Endodermal cell (in vitro differentiated cells): ENCODE measurements at regions not wholly inside any gene's neighbourhood (a gene's known extent, or its start where the extent isn't known, plus 50 kb on each side); places are given as distances from the start of the nearest gene placed in this dataset.

ENCODE experiments used
- DNase-seq: peaks from one replicate; pipeline ENCODE4 v3.0.0-alpha.2; 2017
- H3K27ac ChIP-seq: 2 replicates; pipeline ENCODE4 v1.5.1; 2013; ENCODE audit warnings: mild to moderate bottlenecking, low read depth, low read length, moderate library complexity
- H3K27me3 ChIP-seq: 2 replicates; pipeline ENCODE4 v1.6.1; 2013; ENCODE audit warnings: mild to moderate bottlenecking, low read length, moderate library complexity; ENCODE audit not compliant: insufficient read depth, control insufficient read depth, poor library complexity, severe bottlenecking
- H3K36me3 ChIP-seq: 2 replicates; pipeline ENCODE4 v1.7.0; 2013; ENCODE audit warnings: mild to moderate bottlenecking, low read length, moderate library complexity; ENCODE audit not compliant: control insufficient read depth, insufficient read depth
- H3K4me1 ChIP-seq: one replicate; pipeline ENCODE4 v1.7.0; 2013; ENCODE audit warnings: low read length; ENCODE audit not compliant: control insufficient read depth, insufficient read depth
- H3K4me3 ChIP-seq: 2 replicates; pipeline ENCODE4 v1.5.1; 2013; ENCODE audit warnings: mild to moderate bottlenecking, low read length, moderate library complexity
- H3K9ac ChIP-seq: 2 replicates; pipeline ENCODE4 v1.6.1; 2013; ENCODE audit warnings: mild to moderate bottlenecking, low read length, moderate library complexity; ENCODE audit not compliant: poor library complexity, severe bottlenecking; ENCODE audit errors: extremely low read depth
- H3K9me3 ChIP-seq: 2 replicates; pipeline ENCODE4 v1.6.1; 2013; ENCODE audit warnings: mild to moderate bottlenecking, low read length, moderate library complexity; ENCODE audit not compliant: control insufficient read depth
- H3K27ac Mint-ChIP-seq: 2 replicates; pipeline ENCODE4 v1.8.0; 2020; ENCODE audit warnings: mixed read lengths
- H3K27me3 Mint-ChIP-seq: 2 replicates; pipeline ENCODE4 v1.8.0; 2021; ENCODE audit warnings: mild to moderate bottlenecking, mixed read lengths; ENCODE audit not compliant: insufficient read depth
- H3K36me3 Mint-ChIP-seq: 2 replicates; pipeline ENCODE4 v1.8.0; 2020; ENCODE audit warnings: low read depth, mixed read lengths
- H3K4me1 Mint-ChIP-seq: 2 replicates; pipeline ENCODE4 v1.8.0; 2020; ENCODE audit warnings: mixed read lengths
- H3K4me3 Mint-ChIP-seq: 2 replicates; pipeline ENCODE4 v1.8.0; 2020; ENCODE audit warnings: mild to moderate bottlenecking, moderate library complexity, mixed read lengths
- H3K9me3 Mint-ChIP-seq: 2 replicates; pipeline ENCODE4 v1.8.0; 2020; ENCODE audit warnings: mild to moderate bottlenecking, mixed read lengths
- WGBS, 2 experiments: methylation state at CpG; one replicate each; pipeline versions ENCODE4 v1.1.5 to v1.1.7; 2013; ENCODE audit warnings: missing lambda C conversion rate in 2 of 2, mixed read lengths in 1 of 2; ENCODE audit not compliant: insufficient coverage in 1 of 2, insufficient read length in 1 of 2; 5-methylcytosine and 5-hydroxymethylcytosine counted together
- TF ChIP-seq, protein P1 (sequence below): fragments of 200-600 bp; sonication (generic); conservative IDR thresholded peaks from 2 replicates; pipeline ENCODE4 v1.5.0; 2021; ENCODE audit warnings: antibody characterized with exemption, mild to moderate bottlenecking

DNA sequence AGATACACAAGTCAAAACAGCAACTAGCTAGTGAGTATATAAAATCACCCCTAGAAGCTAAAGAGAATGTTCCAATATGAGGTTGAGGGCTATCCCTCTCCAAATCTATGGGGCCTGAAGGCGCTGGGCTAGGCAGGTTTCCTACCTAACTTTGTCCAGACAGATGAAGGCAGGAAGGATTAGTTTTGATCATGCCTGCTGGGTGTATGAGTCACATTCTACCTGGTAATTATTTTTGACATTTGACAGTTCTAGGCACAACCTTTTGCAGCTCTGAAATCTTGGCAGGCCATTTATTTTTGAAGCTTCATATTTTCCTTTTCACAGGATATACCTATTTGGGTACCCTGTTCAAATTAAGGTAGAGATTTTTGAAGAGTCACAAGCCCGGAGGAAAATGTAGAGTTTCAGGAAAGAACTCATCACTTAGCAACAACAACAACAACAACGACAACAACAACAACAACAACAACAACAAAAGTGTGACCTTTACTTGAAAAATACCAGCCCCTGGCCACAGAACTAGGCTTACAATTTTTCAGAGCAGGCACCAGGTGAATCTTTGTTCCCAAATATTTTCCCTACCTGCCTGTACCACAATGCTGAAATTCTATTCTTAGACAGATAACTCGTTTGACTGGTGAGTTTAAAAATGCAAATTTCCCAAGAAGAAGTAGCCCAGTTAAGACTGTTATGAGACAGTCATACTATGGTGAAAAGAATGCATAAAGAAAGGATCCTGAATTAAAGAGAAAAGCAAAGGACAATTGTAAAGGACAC, 175.5 kb upstream of the TUT7 start:
- no peaks in the 10 kb centered on the region for H3K36me3 Mint-ChIP-seq
- H3K27ac Mint-ChIP-seq = no peak overlapping the region
- no peaks in the 10 kb centered on the region for H3K9me3 Mint-ChIP-seq
- Histone ChIP-seq H3K27ac (no peak overlapping the region), H3K4me3 (no peak overlapping the region), H3K36me3 (no peaks in the 10 kb centered on the region), H3K9ac (no peak overlapping the region), H3K4me1 (no peaks in the 10 kb centered on the region), H3K27me3 (no peaks in the 10 kb centered on the region), H3K9me3 (no peaks in the 10 kb centered on the region)
- H3K27me3 Mint-ChIP-seq = no peaks in the 10 kb centered on the region
- WGBS, 2 experiments = 86 to 100% methylated on average over 1 to 4 of the region's 4 CpGs
- no peaks in the 10 kb centered on the region for H3K4me1 Mint-ChIP-seq
- DNase-seq = no peak
- TF ChIP-seq, protein P1, sequence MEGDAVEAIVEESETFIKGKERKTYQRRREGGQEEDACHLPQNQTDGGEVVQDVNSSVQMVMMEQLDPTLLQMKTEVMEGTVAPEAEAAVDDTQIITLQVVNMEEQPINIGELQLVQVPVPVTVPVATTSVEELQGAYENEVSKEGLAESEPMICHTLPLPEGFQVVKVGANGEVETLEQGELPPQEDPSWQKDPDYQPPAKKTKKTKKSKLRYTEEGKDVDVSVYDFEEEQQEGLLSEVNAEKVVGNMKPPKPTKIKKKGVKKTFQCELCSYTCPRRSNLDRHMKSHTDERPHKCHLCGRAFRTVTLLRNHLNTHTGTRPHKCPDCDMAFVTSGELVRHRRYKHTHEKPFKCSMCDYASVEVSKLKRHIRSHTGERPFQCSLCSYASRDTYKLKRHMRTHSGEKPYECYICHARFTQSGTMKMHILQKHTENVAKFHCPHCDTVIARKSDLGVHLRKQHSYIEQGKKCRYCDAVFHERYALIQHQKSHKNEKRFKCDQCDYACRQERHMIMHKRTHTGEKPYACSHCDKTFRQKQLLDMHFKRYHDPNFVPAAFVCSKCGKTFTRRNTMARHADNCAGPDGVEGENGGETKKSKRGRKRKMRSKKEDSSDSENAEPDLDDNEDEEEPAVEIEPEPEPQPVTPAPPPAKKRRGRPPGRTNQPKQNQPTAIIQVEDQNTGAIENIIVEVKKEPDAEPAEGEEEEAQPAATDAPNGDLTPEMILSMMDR = no peak
- H3K4me3 Mint-ChIP-seq = no peak overlapping the region

DNA sequence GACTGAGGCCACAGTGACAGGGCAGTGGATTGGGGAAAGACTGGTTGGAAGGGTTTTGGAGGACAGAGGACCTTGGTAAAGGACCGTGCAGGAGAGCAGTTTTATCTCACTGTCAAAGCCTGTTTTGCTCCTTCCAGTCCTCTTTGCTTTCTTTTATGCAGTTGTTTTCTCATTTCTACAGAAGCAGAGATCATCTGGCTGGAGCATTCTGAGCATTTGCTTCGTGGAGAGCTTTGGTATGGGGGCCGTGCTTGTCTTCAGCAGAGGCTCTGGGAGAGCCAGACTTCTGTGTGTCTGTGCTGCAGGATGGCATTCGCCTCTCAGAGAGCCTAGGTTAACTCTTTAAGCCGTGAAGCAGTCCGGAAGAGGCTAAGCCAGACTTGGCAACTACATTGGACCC, 171.8 kb upstream of the TUT7 start:
- no peak for DNase-seq
- Histone ChIP-seq H3K36me3 (no peaks in the 10 kb centered on the region), H3K27me3 (no peaks in the 10 kb centered on the region), H3K4me1 (no peaks in the 10 kb centered on the region), H3K9me3 (no peaks in the 10 kb centered on the region), H3K9ac (no peak overlapping the region), H3K27ac (no peak overlapping the region), H3K4me3 (no peak overlapping the region)
- Mint-ChIP-seq H3K9me3 (no peaks in the 10 kb centered on the region), H3K36me3 (no peaks in the 10 kb centered on the region), H3K27ac (no peak overlapping the region), H3K27me3 (no peaks in the 10 kb centered on the region), H3K4me3 (no peak overlapping the region), H3K4me1 (no peaks in the 10 kb centered on the region)
- WGBS, 2 experiments = 84 to 91% methylated on average over 6 of the region's 6 CpGs
- TF ChIP-seq, protein P1 = no peak

DNA sequence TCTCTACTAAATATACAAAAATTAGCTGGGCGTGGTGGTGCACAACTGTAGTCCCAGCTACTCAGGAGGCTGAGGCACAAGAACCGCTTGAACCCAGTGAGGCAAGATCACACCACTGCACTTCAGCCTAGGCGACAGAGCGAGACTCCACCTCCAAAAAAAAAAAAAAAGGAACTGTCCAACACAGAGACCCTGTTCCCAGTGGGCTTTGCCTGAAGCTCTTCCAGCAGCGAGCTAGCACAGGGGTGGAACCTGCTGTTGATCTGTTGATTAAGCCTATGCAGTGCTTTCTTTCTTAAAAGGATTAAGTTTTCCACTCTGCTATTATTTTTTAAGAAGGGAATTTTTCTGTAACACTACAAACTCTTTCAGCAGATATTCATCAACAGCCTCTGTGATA, 171.0 kb upstream of the TUT7 start:
- Mint-ChIP-seq H3K27ac (no peak overlapping the region), H3K36me3 (no peaks in the 10 kb centered on the region), H3K4me3 (no peak overlapping the region), H3K4me1 (no peaks in the 10 kb centered on the region), H3K9me3 (no peaks in the 10 kb centered on the region), H3K27me3 (no peaks in the 10 kb centered on the region)
- H3K4me1 ChIP-seq = no peaks in the 10 kb centered on the region
- 91 to 100% methylated on average over 2 to 5 of the region's 5 CpGs for WGBS, 2 experiments
- H3K27ac ChIP-seq = no peak overlapping the region
- DNase-seq = no peak
- H3K27me3 ChIP-seq = no peaks in the 10 kb centered on the region
- H3K9me3 ChIP-seq = no peaks in the 10 kb centered on the region
- H3K9ac ChIP-seq = no peak overlapping the region
- H3K4me3 ChIP-seq = no peak overlapping the region
- TF ChIP-seq, protein P1 = no peak
- no peaks in the 10 kb centered on the region for H3K36me3 ChIP-seq
